ENCODE measurements at regions not wholly inside any gene's neighbourhood (a gene's known extent, or its start where the extent isn't known, plus 50 kb on each side); places are given as distances from the start of the nearest gene placed in this dataset.
"Not testable (repeated sequence)": the region's sequence is repeated elsewhere in the genome, so short reads cannot be mapped to it uniquely, and the experiment has no call there.

DNA sequence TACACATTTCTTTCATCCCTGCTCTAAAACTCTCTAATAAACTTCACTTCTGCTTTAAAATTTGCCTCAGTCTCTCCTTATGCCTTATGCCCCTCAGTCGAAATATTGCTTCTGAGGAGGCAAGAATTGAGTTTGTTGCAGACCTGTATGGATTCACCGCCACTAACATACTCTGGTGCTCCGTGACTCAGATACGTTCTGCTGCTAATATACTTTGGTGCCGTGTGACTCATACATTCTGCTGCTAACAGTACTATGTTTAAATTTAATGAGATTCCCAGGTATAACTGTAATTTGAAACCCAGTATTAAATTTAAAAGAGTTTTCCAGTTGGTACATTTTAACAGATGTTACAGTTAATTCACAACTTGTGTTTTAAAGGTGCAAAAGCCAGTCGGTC, 82.0 kb upstream of the TGIF2LX start:
- TF ChIP-seq, protein P1, sequence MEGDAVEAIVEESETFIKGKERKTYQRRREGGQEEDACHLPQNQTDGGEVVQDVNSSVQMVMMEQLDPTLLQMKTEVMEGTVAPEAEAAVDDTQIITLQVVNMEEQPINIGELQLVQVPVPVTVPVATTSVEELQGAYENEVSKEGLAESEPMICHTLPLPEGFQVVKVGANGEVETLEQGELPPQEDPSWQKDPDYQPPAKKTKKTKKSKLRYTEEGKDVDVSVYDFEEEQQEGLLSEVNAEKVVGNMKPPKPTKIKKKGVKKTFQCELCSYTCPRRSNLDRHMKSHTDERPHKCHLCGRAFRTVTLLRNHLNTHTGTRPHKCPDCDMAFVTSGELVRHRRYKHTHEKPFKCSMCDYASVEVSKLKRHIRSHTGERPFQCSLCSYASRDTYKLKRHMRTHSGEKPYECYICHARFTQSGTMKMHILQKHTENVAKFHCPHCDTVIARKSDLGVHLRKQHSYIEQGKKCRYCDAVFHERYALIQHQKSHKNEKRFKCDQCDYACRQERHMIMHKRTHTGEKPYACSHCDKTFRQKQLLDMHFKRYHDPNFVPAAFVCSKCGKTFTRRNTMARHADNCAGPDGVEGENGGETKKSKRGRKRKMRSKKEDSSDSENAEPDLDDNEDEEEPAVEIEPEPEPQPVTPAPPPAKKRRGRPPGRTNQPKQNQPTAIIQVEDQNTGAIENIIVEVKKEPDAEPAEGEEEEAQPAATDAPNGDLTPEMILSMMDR (IDR thresholded peaks at IDR 0.05), result not testable (repeated sequence)
- TF ChIP-seq EZH2 (IDR thresholded peaks at IDR 0.05; ENCODE audit: borderline replicate concordance, insufficient read depth, low read depth, low read length, poor library complexity, severe bottlenecking), result not testable (repeated sequence)
